ENCODE measurements at regions not wholly inside any gene's neighbourhood (a gene's known extent, or its start where the extent isn't known, plus 50 kb on each side); places are given as distances from the start of the nearest gene placed in this dataset.
"Not testable (repeated sequence)": the region's sequence is repeated elsewhere in the genome, so short reads cannot be mapped to it uniquely, and the experiment has no call there.

GRCh38 chr6:21282360-21282759, 311.2 kb upstream of the SOX4 start:
- DNase-seq; ATAC-seq; intact Hi-C loops (cut with micrococcal nuclease): not testable (repeated sequence)

GRCh38 chr6:21284166-21284565, 309.4 kb upstream of the SOX4 start:
- no peak for DNase-seq
- intact Hi-C loops (cut with micrococcal nuclease), result no loop called here
- no peak for ATAC-seq

GRCh38 chr6:21284706-21285105, 308.8 kb upstream of the SOX4 start:
- intact Hi-C loops (cut with micrococcal nuclease), result no loop called here
- ATAC-seq (no peak), DNase-seq (no peak)

- intact Hi-C loops (cut with micrococcal nuclease), result no loop called here
- DNase-seq (no peak), ATAC-seq (no peak)
Observed at GRCh38 chr6:21294144-21294543, 299.4 kb upstream of the SOX4 start.

GRCh38 chr6:21295506-21296240, 297.9 kb upstream of the SOX4 start:
- intact Hi-C loops (cut with micrococcal nuclease), result no loop called here
- no peak for DNase-seq
- no peak for ATAC-seq

GRCh38 chr6:21297665-21298064, 295.9 kb upstream of the SOX4 start:
- ATAC-seq, result no peak
- intact Hi-C loops (cut with micrococcal nuclease), result no loop called here
- no peak for DNase-seq

- DNase-seq (no peak), ATAC-seq (no peak)
- intact Hi-C loops (cut with micrococcal nuclease), result no loop called here
Observed at GRCh38 chr6:21299216-21299615, 294.3 kb upstream of the SOX4 start.

- no peak for DNase-seq
- intact Hi-C loops (cut with micrococcal nuclease), result no loop called here
- ATAC-seq, result no peak
Observed at GRCh38 chr6:21300439-21300838, 293.1 kb upstream of the SOX4 start.

- DNase-seq (no peak), ATAC-seq (no peak)
- intact Hi-C loops (cut with micrococcal nuclease), result no loop called here
Observed at GRCh38 chr6:21305893-21306332, 287.6 kb upstream of the SOX4 start.

GRCh38 chr6:21306546-21306945, 287.0 kb upstream of the SOX4 start:
- no peak for ATAC-seq
- DNase-seq, result no peak
- intact Hi-C loops (cut with micrococcal nuclease), result no loop called here

- intact Hi-C loops (cut with micrococcal nuclease), result no loop called here
- ATAC-seq (no peak), DNase-seq (no peak)
Observed at GRCh38 chr6:21309807-21310221, 283.7 kb upstream of the SOX4 start.

- DNase-seq, result no peak
- intact Hi-C loops (cut with micrococcal nuclease), result no loop called here
- ATAC-seq, result no peak
Observed at GRCh38 chr6:21310568-21311140, 282.9 kb upstream of the SOX4 start.

GRCh38 chr6:21312118-21312517, 281.4 kb upstream of the SOX4 start:
- DNase-seq (no peak), ATAC-seq (no peak)
- intact Hi-C loops (cut with micrococcal nuclease), result no loop called here

GRCh38 chr6:21317642-21318041, 275.9 kb upstream of the SOX4 start:
- intact Hi-C loops (cut with micrococcal nuclease), result no loop called here
- no peak for DNase-seq
- ATAC-seq, result no peak

GRCh38 chr6:21321076-21321475, 272.5 kb upstream of the SOX4 start:
- intact Hi-C loops (cut with micrococcal nuclease), result no loop called here
- DNase-seq (no peak), ATAC-seq (no peak)

GRCh38 chr6:21321531-21321930, 272.0 kb upstream of the SOX4 start:
- DNase-seq (no peak), ATAC-seq (no peak)
- intact Hi-C loops (cut with micrococcal nuclease), result no loop called here

GRCh38 chr6:21323577-21323976, 270.0 kb upstream of the SOX4 start:
- no peak for ATAC-seq
- intact Hi-C loops (cut with micrococcal nuclease), result no loop called here
- DNase-seq, result no peak

- DNase-seq (no peak), ATAC-seq (no peak)
- intact Hi-C loops (cut with micrococcal nuclease), result no loop called here
Observed at GRCh38 chr6:21325201-21325856, 268.2 kb upstream of the SOX4 start.

GRCh38 chr6:21327326-21328112, 266.0 kb upstream of the SOX4 start:
- intact Hi-C loops (cut with micrococcal nuclease), result no loop called here
- DNase-seq (no peak), ATAC-seq (no peak)

GRCh38 chr6:21331235-21331634, 262.3 kb upstream of the SOX4 start:
- intact Hi-C loops (cut with micrococcal nuclease), result no loop called here
- ATAC-seq (peak; percentile 72), DNase-seq (peak; percentile 33)

Data from left ventricle myocardium superior (tissue), 1 donor.